OCI-LY1 (cell line): ENCODE measurements at regions not wholly inside any gene's neighbourhood (a gene's known extent, or its start where the extent isn't known, plus 50 kb on each side); places are given as distances from the start of the nearest gene placed in this dataset.

Experiments
- H2AFZ ChIP-seq: fragments of 200-600 bp; sonication (generic), shearing (Covaris generic); 2 replicates; pipeline ENCODE4 v1.6.0; 2014; ENCODE audit warnings: antibody characterized with exemption, mild to moderate bottlenecking, low read length
- H3F3A ChIP-seq: fragments of 200-600 bp; sonication (generic), shearing (Covaris generic); 2 replicates; pipeline ENCODE4 v1.6.0; 2014; ENCODE audit warnings: mild to moderate bottlenecking, antibody characterized with exemption, low read length, moderate library complexity; ENCODE audit not compliant: insufficient read depth
- H3K27ac ChIP-seq: fragments of 200-600 bp; sonication (generic); 2 replicates; pipeline ENCODE4 v1.5.1; 2014; ENCODE audit warnings: low read length, mixed run types, mild to moderate bottlenecking, low read depth; ENCODE audit not compliant: poor library complexity, severe bottlenecking
- H3K27me3 ChIP-seq: fragments of 200-600 bp; sonication (generic); 2 replicates; pipeline ENCODE4 v1.6.0; 2014; ENCODE audit warnings: antibody characterized with exemption, mild to moderate bottlenecking, low read length, moderate library complexity; ENCODE audit not compliant: insufficient read depth
- H3K36me3 ChIP-seq: fragments of 200-600 bp; sonication (generic); 2 replicates; pipeline ENCODE4 v1.6.1; 2014; ENCODE audit warnings: mild to moderate bottlenecking, antibody characterized with exemption, low read length, moderate library complexity, mixed read lengths; ENCODE audit not compliant: insufficient read depth
- H3K4me1 ChIP-seq: fragments of 200-600 bp; sonication (generic); 2 replicates; pipeline ENCODE4 v1.5.1; 2014; ENCODE audit warnings: mild to moderate bottlenecking, low read length, moderate library complexity; ENCODE audit not compliant: insufficient read depth, severe bottlenecking
- H3K4me2 ChIP-seq: fragments of 200-600 bp; sonication (generic), shearing (Covaris generic); 2 replicates; pipeline ENCODE4 v1.6.1; 2014; ENCODE audit warnings: low read length
- H3K4me3 ChIP-seq: fragments of 200-600 bp; sonication (generic); 2 replicates; pipeline ENCODE4 v1.5.1; 2014; ENCODE audit warnings: low read length, low read depth, mild to moderate bottlenecking, mixed read lengths; ENCODE audit not compliant: poor library complexity, severe bottlenecking
- H3K79me2 ChIP-seq: fragments of 200-600 bp; shearing (Covaris generic); 2 replicates; pipeline ENCODE4 v1.6.1; 2016; ENCODE audit warnings: mixed run types, low read length, mixed read lengths; ENCODE audit not compliant: insufficient read depth
- H3K9ac ChIP-seq: fragments of 200-600 bp; sonication (generic), shearing (Covaris generic); 2 replicates; pipeline ENCODE4 v1.6.1; 2014; ENCODE audit warnings: mild to moderate bottlenecking, low read length, mixed read lengths
- H3K9me2 ChIP-seq: fragments of 200-600 bp; sonication (generic), shearing (Covaris generic); 2 replicates; pipeline ENCODE4 v1.6.1; 2014; ENCODE audit warnings: low read depth, mild to moderate bottlenecking, low read length, mixed read lengths
- H3K9me3 ChIP-seq: fragments of 200-600 bp; shearing (Covaris generic); 2 replicates; pipeline ENCODE4 v1.6.1; 2014; ENCODE audit warnings: low read length, mixed read lengths
- H4K20me1 ChIP-seq: fragments of 200-600 bp; sonication (generic), shearing (Covaris generic); 2 replicates; pipeline ENCODE4 v1.6.0; 2016; ENCODE audit warnings: mild to moderate bottlenecking, low read length; ENCODE audit not compliant: insufficient read depth
- CTCF ChIP-seq: fragments of 200-600 bp; sonication (generic), shearing (Covaris generic); IDR thresholded peaks from 2 replicates; pipeline ENCODE4 v1.5.1; 2017; ENCODE audit warnings: mild to moderate bottlenecking, antibody characterized with exemption, low read length, moderate library complexity, mixed read lengths
- EZH2 ChIP-seq: fragments of 200-600 bp; sonication (generic), shearing (Covaris generic); IDR thresholded peaks from 2 replicates; pipeline ENCODE4 v1.8.0; 2017; ENCODE audit warnings: borderline replicate concordance, mixed run types, mild to moderate bottlenecking, antibody characterized with exemption, low read length, moderate library complexity, mixed read lengths

GRCh38 chr16:66197668-66198278 is 168.7 kb upstream of the CDH5 start:
- H3K4me1 ChIP-seq, result no peaks in the 10 kb centered on the region
- no peak overlapping the region for H3K9ac ChIP-seq
- no peaks in the 10 kb centered on the region for H3K36me3 ChIP-seq
- no peaks in the 10 kb centered on the region for H3K79me2 ChIP-seq
- H3K4me3 ChIP-seq, result no peak overlapping the region
- H2AFZ ChIP-seq, result no peak overlapping the region
- no peaks in the 10 kb centered on the region for H4K20me1 ChIP-seq
- H3K9me2 ChIP-seq, result no peaks in the 10 kb centered on the region
- H3K9me3 ChIP-seq, result no peaks in the 10 kb centered on the region
- no peak for TF ChIP-seq EZH2
- TF ChIP-seq CTCF, result no peak
- H3K27ac ChIP-seq, result no peak overlapping the region
- H3F3A ChIP-seq, result no peaks in the 10 kb centered on the region
- no peak overlapping the region for H3K4me2 ChIP-seq
- no peaks in the 10 kb centered on the region for H3K27me3 ChIP-seq

GRCh38 chr16:66196770-66197169 is 169.7 kb upstream of the CDH5 start:
- no peaks in the 10 kb centered on the region for H3K9me2 ChIP-seq
- H3K4me3 ChIP-seq, result no peak overlapping the region
- H3K79me2 ChIP-seq, result no peaks in the 10 kb centered on the region
- TF ChIP-seq EZH2 (no peak), CTCF (no peak)
- no peaks in the 10 kb centered on the region for H3K36me3 ChIP-seq
- no peak overlapping the region for H3K4me2 ChIP-seq
- H3K27me3 ChIP-seq, result no peaks in the 10 kb centered on the region
- no peaks in the 10 kb centered on the region for H3K4me1 ChIP-seq
- H4K20me1 ChIP-seq, result no peaks in the 10 kb centered on the region
- H3K27ac ChIP-seq, result no peak overlapping the region
- no peak overlapping the region for H2AFZ ChIP-seq
- H3K9ac ChIP-seq, result no peak overlapping the region
- H3K9me3 ChIP-seq, result no peaks in the 10 kb centered on the region
- no peaks in the 10 kb centered on the region for H3F3A ChIP-seq

- Histone ChIP-seq H3K27me3 (no peaks in the 10 kb centered on the region), H3F3A (no peaks in the 10 kb centered on the region), H3K36me3 (no peaks in the 10 kb centered on the region)
These were observed 171.6 kb upstream of the CDH5 start for GRCh38 chr16:66194866-66195265.

More at GRCh38 chr16:66194866-66195265, 171.6 kb upstream of the CDH5 start:
- Histone ChIP-seq H3K79me2 (no peaks in the 10 kb centered on the region), H2AFZ (no peak overlapping the region), H3K4me3 (no peak overlapping the region), H3K4me1 (no peaks in the 10 kb centered on the region), H3K4me2 (no peak overlapping the region), H4K20me1 (no peaks in the 10 kb centered on the region), H3K9ac (no peak overlapping the region), H3K27ac (no peak overlapping the region), H3K9me2 (no peaks in the 10 kb centered on the region), H3K9me3 (no peaks in the 10 kb centered on the region)
- TF ChIP-seq EZH2, result no peak
- TF ChIP-seq CTCF, result no peak
